GM12878 (cell line): ENCODE measurements at regions not wholly inside any gene's neighbourhood (a gene's known extent, or its start where the extent isn't known, plus 50 kb on each side); places are given as distances from the start of the nearest gene placed in this dataset.

ENCODE experiments used
- ATAC-seq: fragments of 200-7000 bp; cut with Tn5 transposase; 3 replicates; pipeline ENCODE4 v1.9.1; 2020; ENCODE audit warnings: mild to moderate bottlenecking, moderate library complexity
- BruUV-seq: library from RNA; stranded (reverse); fragments of 400-500 nt; replicated peaks from 2 replicates; lab custom pipeline; 2021; lab: Mats Ljungman, UMichigan
- CTCF ChIA-PET: fragments of 300-600 bp; sonication (Branson Sonifier 250); formaldehyde crosslinking; extraction: SDS; loops from one replicate; lab custom pipeline; 2021; ENCODE audit warnings: inconsistent platforms; lab: Yijun Ruan, JAX
- POLR2A ChIA-PET: fragments of 350-600 bp; formaldehyde crosslinking; extraction: SDS; loops from one replicate; lab custom pipeline; 2021; ENCODE audit warnings: inconsistent platforms; lab: Charles Lee
- RAD21 ChIA-PET: fragments of 300-600 bp; sonication (Branson Sonifier 250); formaldehyde crosslinking; loops from one replicate; lab custom pipeline; 2023; ENCODE audit warnings: antibody characterized with exemption; ENCODE audit not compliant: unreplicated experiment; lab: Charles Lee
- SMC1A ChIA-PET: fragments of 300-600 bp; sonication (Branson Sonifier 250); formaldehyde crosslinking; loops from one replicate; lab custom pipeline; 2023; ENCODE audit not compliant: unreplicated experiment, uncharacterized antibody; lab: Charles Lee
- DNase-seq: peaks from one replicate; pipeline ENCODE4 v3.0.0-alpha.2; 2011; ENCODE audit warnings: low read depth, low spot score
- FAIRE-seq: peaks from 3 replicates; lab custom pipeline; 2011; peaks lifted over from hg19 to GRCh38; lab: Jason Lieb, UNC
- H2AFZ ChIP-seq: 2 replicates; pipeline ENCODE4 v1.6.0; 2011; ENCODE audit warnings: low read depth, low read length, control low read depth; ENCODE audit not compliant: control insufficient read depth
- H3K27ac ChIP-seq: 2 replicates; pipeline ENCODE4 v1.5.1; 2011; ENCODE audit warnings: control low read depth; ENCODE audit not compliant: control insufficient read depth, insufficient read depth
- H3K27me3 ChIP-seq, 2 experiments: replicated peaks in 1 of 2; 2 replicates each; pipeline versions ENCODE4 v1.6.0 to v1.6.1; 2011; ENCODE audit warnings: low read length in 1 of 2; ENCODE audit not compliant: control insufficient read depth in 2 of 2, insufficient read depth in 2 of 2
- H3K36me3 ChIP-seq, 2 experiments: 2 replicates each; pipeline ENCODE4 v1.5.1; 2011; ENCODE audit warnings: low read length in 1 of 2; ENCODE audit not compliant: control insufficient read depth in 2 of 2, insufficient read depth in 2 of 2
- H3K4me1 ChIP-seq: 2 replicates; pipeline ENCODE4 v1.6.1; 2011; ENCODE audit warnings: mild to moderate bottlenecking, low read length, moderate library complexity, mixed read lengths; ENCODE audit not compliant: control insufficient read depth, insufficient read depth
- H3K4me2 ChIP-seq: 2 replicates; pipeline ENCODE4 v1.6.0; 2011; ENCODE audit warnings: control low read depth; ENCODE audit not compliant: control insufficient read depth, insufficient read depth
- H3K4me3 ChIP-seq: fragments of 200-600 bp; sonication (generic); 2 replicates; pipeline ENCODE4 v1.5.1; 2016
- H3K79me2 ChIP-seq: 2 replicates; pipeline ENCODE4 v1.6.0; 2011; ENCODE audit warnings: low read length; ENCODE audit not compliant: control insufficient read depth, insufficient read depth
- H3K9ac ChIP-seq: 2 replicates; pipeline ENCODE4 v1.8.0; 2011; ENCODE audit warnings: low read length, control low read depth, mixed read lengths; ENCODE audit not compliant: control insufficient read depth, insufficient read depth
- H3K9me3 ChIP-seq: replicated peaks from 3 replicates; pipeline ENCODE4 v1.5.1; 2011; ENCODE audit warnings: mild to moderate bottlenecking, low read length; ENCODE audit not compliant: control insufficient read depth, insufficient read depth
- H4K20me1 ChIP-seq: 2 replicates; pipeline ENCODE4 v1.6.0; 2011; ENCODE audit not compliant: control insufficient read depth, insufficient read depth
- BACH1 ChIP-seq: fragments of 450-650 bp; IDR thresholded peaks from 2 replicates; pipeline ENCODE4 v1.6.1; 2017; ENCODE audit warnings: mild to moderate bottlenecking, borderline replicate concordance
- CBX3 ChIP-seq: fragments of 200-600 bp; sonication (generic); IDR thresholded peaks from 2 replicates; pipeline ENCODE4 v1.6.1; 2016; ENCODE audit warnings: low read depth, borderline replicate concordance
- E2F4 ChIP-seq: IDR thresholded peaks from 2 replicates; pipeline ENCODE4 v1.6.1; 2012; ENCODE audit warnings: low read depth, low read length, improper control_type of control experiment
- EED ChIP-seq: sonication (generic); IDR thresholded peaks from 2 replicates; pipeline ENCODE4 v1.6.1; 2016; ENCODE audit warnings: antibody characterized with exemption, low read depth
- EGR1 ChIP-seq, 2 experiments: IDR thresholded peaks; 1 replicate in 1 of 2; 2 replicates in 1 of 2; pipeline ENCODE4 v1.6.1; 2011 to 2012; ENCODE audit warnings: low read depth in 2 of 2, low read length in 2 of 2, borderline replicate concordance in 1 of 2, mild to moderate bottlenecking in 1 of 2, moderate library complexity in 1 of 2
- IKZF1 ChIP-seq: fragments of 450-650 bp; conservative IDR thresholded peaks from 2 replicates; pipeline ENCODE4 v1.6.1; 2017; ENCODE audit warnings: antibody characterized with exemption, mild to moderate bottlenecking
- IRF3 ChIP-seq: fragments of 450-650 bp; IDR thresholded peaks from 2 replicates; pipeline ENCODE4 v1.6.1; 2014; ENCODE audit warnings: mild to moderate bottlenecking
- MAX ChIP-seq: IDR thresholded peaks from 2 replicates; pipeline ENCODE4 v1.6.1; 2012; ENCODE audit warnings: low read depth, low read length, improper control_type of control experiment
- POLR2A ChIP-seq: IDR thresholded peaks from 2 replicates; pipeline ENCODE4 v1.6.1; 2011; ENCODE audit warnings: low read depth, mild to moderate bottlenecking, low read length
- POLR2AphosphoS5 ChIP-seq: IDR thresholded peaks from 2 replicates; pipeline ENCODE4 v1.6.1; 2011; ENCODE audit warnings: mild to moderate bottlenecking, low read length, inconsistent platforms
- PRDM15 ChIP-seq: fragments of 450-650 bp; formaldehyde crosslinking; IDR thresholded peaks from 2 replicates; pipeline ENCODE4 v1.4.0; 2020; ENCODE audit warnings: mild to moderate bottlenecking, moderate library complexity
- RAD21 ChIP-seq: IDR thresholded peaks from 2 replicates; pipeline ENCODE4 v1.6.1; 2011; ENCODE audit warnings: mild to moderate bottlenecking, low read depth, low read length, moderate library complexity; ENCODE audit not compliant: insufficient read depth
- RCOR1 ChIP-seq: conservative IDR thresholded peaks from 2 replicates; pipeline ENCODE4 v1.6.1; 2012; ENCODE audit warnings: low read depth, low read length, improper control_type of control experiment
- RUNX3 ChIP-seq: IDR thresholded peaks from 2 replicates; pipeline ENCODE4 v1.6.1; 2012; ENCODE audit warnings: low read length, inconsistent platforms
- SPI1 ChIP-seq: IDR thresholded peaks from 2 replicates; pipeline ENCODE4 v1.6.1; 2011; ENCODE audit warnings: low read depth, mild to moderate bottlenecking, low read length, moderate library complexity, borderline replicate concordance; ENCODE audit not compliant: insufficient read depth
- SREBF1 ChIP-seq: IDR thresholded peaks from 2 replicates; pipeline ENCODE4 v1.6.1; 2012; ENCODE audit warnings: mild to moderate bottlenecking, low read length
- SRF ChIP-seq, 2 experiments: IDR thresholded peaks; 2 replicates each; pipeline ENCODE4 v1.6.1; 2011; ENCODE audit warnings: low read depth in 2 of 2, low read length in 2 of 2, mild to moderate bottlenecking in 1 of 2, moderate library complexity in 1 of 2
- TARDBP ChIP-seq: IDR thresholded peaks from 2 replicates; pipeline ENCODE4 v1.6.1; 2016; ENCODE audit warnings: borderline replicate concordance
- TCF7 ChIP-seq: IDR thresholded peaks from 2 replicates; pipeline ENCODE4 v1.6.1; 2014; ENCODE audit warnings: antibody characterized with exemption, borderline replicate concordance
- WRNIP1 ChIP-seq: IDR thresholded peaks from 2 replicates; pipeline ENCODE4 v1.6.1; 2011; ENCODE audit warnings: low read depth, low read length, improper control_type of control experiment, borderline replicate concordance
- ZZZ3 ChIP-seq: IDR thresholded peaks from 2 replicates; pipeline ENCODE4 v1.6.1; 2011; ENCODE audit warnings: low read depth; ENCODE audit not compliant: control insufficient read depth, insufficient read length
- WGBS: methylation state at CpG from one replicate; pipeline ENCODE4 v1.1.6; 2016; ENCODE audit warnings: low lambda C conversion rate; ENCODE audit not compliant: insufficient replicate concordance, insufficient coverage; ENCODE audit errors: missing lambda C conversion rate; 5-methylcytosine and 5-hydroxymethylcytosine counted together
- in situ Hi-C: fragments of 300-500 bp; cut with MboI; formaldehyde crosslinking; loops from 9 replicates; pipeline ENCODE4 v1.14.3; 2018; ENCODE audit warnings: mixed read lengths
- intact Hi-C: fragments of 100-400 bp; cut with micrococcal nuclease; formaldehyde crosslinking; loops from one replicate; pipeline ENCODE4 v1.14.2; 2022; ENCODE audit not compliant: unreplicated experiment

GRCh38 chr14:62053188-62053587, 291.0 kb downstream of the SNAPC1 start:
- RAD21 ChIA-PET: interaction anchor here (1.4 kb wide), 1 partner anchor 25 kb away, joined by 3 read pairs; no protein-coding TSS in a partner anchor
- WGBS: 30% methylated on average over 3 of the region's 3 CpGs
- TF ChIP-seq SPI1: no peak
- TF ChIP-seq MAX: no peak
- TF ChIP-seq ZZZ3: no peak
- no peak for TF ChIP-seq POLR2A
- TF ChIP-seq TCF7: no peak
- no peak for TF ChIP-seq SRF (IDR thresholded peaks at IDR 0.05; ENCODE audit: low read depth in 2 of 2, low read length in 2 of 2)
- TF ChIP-seq BACH1: no peak
- no peak for TF ChIP-seq EGR1 (IDR thresholded peaks at IDR 0.05; ENCODE audit: borderline replicate concordance in 1 of 2, low read depth in 2 of 2, low read length in 2 of 2)
- peak; percentile 49; the same call in 1 of the 2 replicates for TF ChIP-seq EED
- TF ChIP-seq IKZF1: no peak; the same call in 1 of the 2 replicates
- no peak for TF ChIP-seq POLR2AphosphoS5
- TF ChIP-seq CBX3: no peak
- TF ChIP-seq PRDM15 (CRISPR knock-in tag): no peak
- TF ChIP-seq E2F4: no peak
- no peak for TF ChIP-seq IRF3
- no peak for TF ChIP-seq WRNIP1
- TF ChIP-seq RAD21: no peak
- no peak for TF ChIP-seq RCOR1
- no peak for TF ChIP-seq TARDBP
- TF ChIP-seq RUNX3: peak; percentile 55
- TF ChIP-seq SREBF1: no peak

More at GRCh38 chr14:62053188-62053587, 291.0 kb downstream of the SNAPC1 start:
- ChIA-PET SMC1A (interaction anchor here (0.9 to 2.1 kb wide), 7 partner anchors 16 to 74 kb away, joined by 3 to 8 read pairs (median 4); no protein-coding TSS in a partner anchor), POLR2A (interaction anchor here (2.0 kb wide), 1 partner anchor 25 kb away, joined by 6 read pairs; no protein-coding TSS in a partner anchor), CTCF (interaction anchor here (0.9 to 1.6 kb wide), 2 partner anchors 8 to 24 kb away, joined by 3 to 4 read pairs; no protein-coding TSS in a partner anchor)
- DNase-seq (peak; percentile 21), ATAC-seq (peak; percentile 93), FAIRE-seq (peak; percentile 80)
- H3K9ac ChIP-seq: no peak overlapping the region
- no peaks in the 10 kb centered on the region for H3K4me1 ChIP-seq
- H3K9me3 ChIP-seq: no peaks in the 10 kb centered on the region
- BruUV-seq: no TSS peak
- H3K36me3 ChIP-seq: no peaks in the 10 kb centered on the region
- no peak overlapping the region for H3K27ac ChIP-seq
- H2AFZ ChIP-seq: no peak overlapping the region; the same call in 1 of the 2 replicates
- no peaks in the 10 kb centered on the region for H4K20me1 ChIP-seq
- H3K4me2 ChIP-seq: peak overlapping the region; percentile 38; the same call in 1 of the 2 replicates
- intact Hi-C loops: no loop called here
- H3K27me3 ChIP-seq: no peaks in the 10 kb centered on the region
- no peak overlapping the region for H3K4me3 ChIP-seq
- no peaks in the 10 kb centered on the region for H3K79me2 ChIP-seq
- in situ Hi-C loops: no loop called here
